ENCODE measurements at regions not wholly inside any gene's neighbourhood (a gene's known extent, or its start where the extent isn't known, plus 50 kb on each side); places are given as distances from the start of the nearest gene placed in this dataset.

- DNase-seq, result no peak
These were observed 180.7 kb upstream of the TARS1 start for GRCh38 chr5:33260098-33260497.

DNA sequence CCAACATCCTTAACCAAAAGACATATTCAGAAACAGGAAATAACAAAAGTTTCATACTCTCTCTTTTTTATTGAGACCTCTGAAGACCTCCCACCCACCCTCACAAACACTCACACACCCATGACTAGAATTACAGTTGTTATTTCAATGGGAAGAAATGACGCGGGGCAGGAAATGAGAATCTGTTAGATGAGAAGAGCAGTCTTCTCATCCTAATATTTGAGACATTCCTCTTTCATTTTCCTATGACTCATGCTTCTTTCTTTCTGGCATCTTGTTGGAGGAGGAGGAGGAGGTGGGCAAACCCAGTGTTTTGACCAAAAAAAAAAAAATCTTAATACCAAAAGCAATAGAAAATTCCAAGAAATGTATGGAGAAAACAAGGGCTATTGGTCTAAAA, 179.5 kb upstream of the TARS1 start:
- DNase-seq, result no peak

DNA sequence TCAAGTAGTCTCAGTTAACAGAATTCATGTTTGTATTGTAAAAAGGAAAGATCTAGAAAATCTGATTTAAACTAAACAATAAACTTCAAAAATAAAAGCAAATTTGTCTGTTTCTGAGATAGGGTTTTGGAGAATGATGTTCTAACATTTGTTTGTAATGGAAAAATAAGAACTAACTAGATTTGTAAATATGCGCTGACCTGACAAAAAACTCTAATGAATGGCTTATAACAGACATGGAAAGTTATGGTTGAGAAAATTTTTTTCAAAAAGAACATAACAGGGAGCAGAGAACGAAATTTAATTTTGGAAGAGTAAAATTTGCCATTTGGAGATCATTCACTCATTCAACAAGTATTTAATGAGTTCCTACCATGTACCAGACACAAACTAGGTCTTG, 179.0 kb upstream of the TARS1 start:
- no peak for DNase-seq

DNA sequence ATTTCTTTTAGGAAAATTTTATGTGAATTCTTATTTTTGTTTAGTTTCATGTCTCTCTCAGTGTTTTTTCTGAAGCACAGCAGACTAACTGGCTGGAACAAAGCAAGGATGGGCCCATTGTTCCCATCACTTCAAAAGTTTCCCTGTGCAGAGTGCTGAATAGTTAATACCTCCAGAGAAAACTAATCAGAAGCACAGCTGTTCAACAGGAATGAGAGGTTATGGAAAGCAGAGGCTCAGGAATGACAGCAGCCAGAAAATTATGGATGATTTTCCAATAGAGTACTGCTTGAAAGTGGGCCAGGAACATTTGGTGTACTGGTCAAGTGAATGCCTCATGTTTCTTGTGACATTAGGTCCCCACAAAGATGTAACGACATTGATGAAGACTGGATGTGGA, 173.0 kb upstream of the TARS1 start:
- no peak for DNase-seq

- no peak for DNase-seq
These were observed 172.4 kb upstream of the TARS1 start for GRCh38 chr5:33268374-33268773.

- DNase-seq, result no peak
These were observed 170.1 kb upstream of the TARS1 start for GRCh38 chr5:33270671-33271070.

- no peak for DNase-seq
These were observed 169.2 kb upstream of the TARS1 start for GRCh38 chr5:33271606-33272005.

DNA sequence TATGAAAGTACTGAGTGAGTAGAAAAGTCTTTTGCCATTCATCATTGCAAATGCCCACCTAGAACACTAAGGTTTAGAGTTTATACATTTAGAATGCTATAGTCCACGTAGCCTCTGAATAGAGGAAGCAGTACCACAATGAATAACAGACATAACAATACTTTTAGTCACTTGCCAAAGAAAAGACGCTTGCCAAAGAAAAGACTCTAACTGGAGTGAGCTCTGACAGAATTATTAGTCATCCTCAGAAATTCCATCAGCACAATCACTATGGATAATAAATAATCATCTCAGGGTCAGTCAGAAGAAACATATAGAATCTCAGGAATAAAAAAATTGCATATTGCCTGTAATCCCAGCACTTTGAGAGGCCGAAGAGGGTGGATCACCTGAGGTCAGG, 168.5 kb upstream of the TARS1 start:
- DNase-seq, result no peak

DNA sequence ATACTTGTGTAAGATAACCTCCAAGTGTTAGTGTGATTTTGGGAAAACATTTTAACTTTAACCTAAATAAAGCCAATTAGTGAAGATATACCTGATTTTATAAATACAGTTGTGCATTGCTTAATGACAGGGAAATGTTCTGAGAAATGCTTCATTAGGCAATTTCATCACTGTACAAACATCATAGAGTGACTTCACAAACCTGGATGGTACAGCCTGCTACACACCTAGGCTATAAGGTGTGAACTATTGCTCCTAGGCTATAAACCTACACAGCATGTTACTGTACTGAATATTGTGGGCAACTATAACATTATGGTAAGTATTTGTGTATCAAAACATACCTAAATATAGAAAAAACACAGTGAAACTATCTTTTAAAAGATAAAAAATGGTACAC, 166.8 kb upstream of the TARS1 start:
- DNase-seq, result no peak

GRCh38 chr5:33275391-33275790, 165.4 kb upstream of the TARS1 start:
- no peak for DNase-seq

GRCh38 chr5:33275921-33276627, 164.7 kb upstream of the TARS1 start:
- DNase-seq, result no peak

DNA sequence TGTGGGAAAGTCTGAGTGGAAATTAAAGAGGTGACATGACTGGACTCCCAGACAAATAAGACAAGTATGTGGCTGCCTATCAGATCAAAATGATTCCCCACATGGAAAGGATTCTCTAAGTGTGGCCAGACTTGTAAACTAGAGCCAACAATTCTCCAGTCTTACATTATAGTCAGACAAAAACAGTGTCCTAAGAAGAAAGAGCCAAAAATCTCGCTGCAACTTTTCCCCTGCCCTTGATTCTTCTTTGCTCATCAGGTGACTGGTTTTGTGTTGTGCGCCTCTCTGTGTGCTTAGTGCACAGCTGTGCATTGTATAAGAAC, 164.2 kb upstream of the TARS1 start:
- no peak for DNase-seq

DNA sequence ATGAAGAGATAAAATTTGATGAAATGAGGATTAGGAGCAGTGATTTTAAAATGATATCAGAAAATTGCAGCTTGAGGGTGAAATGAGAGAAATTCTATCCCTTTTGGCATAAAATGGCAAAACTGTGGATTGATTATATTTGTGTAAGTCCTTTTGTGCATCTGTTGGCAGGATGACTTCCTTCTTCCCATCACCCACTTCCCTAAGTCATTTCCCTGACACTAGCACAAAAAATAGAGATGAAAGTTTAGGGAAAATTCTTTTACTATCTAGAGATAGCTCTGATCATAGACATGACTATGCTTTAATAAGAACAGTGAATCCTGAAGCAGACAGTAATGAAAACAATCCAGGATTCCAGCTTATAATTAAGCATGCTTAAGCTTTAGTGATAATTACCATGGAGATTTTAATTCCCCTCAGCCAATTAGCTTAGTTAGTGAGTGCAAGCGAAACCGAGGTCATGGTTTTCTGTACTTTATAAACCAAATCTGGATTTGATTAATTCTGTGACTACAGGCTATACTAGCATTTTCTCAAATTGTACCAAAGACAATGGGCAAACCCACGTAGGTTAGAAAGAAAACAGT, 163.6 kb upstream of the TARS1 start:
- no peak for DNase-seq

DNA sequence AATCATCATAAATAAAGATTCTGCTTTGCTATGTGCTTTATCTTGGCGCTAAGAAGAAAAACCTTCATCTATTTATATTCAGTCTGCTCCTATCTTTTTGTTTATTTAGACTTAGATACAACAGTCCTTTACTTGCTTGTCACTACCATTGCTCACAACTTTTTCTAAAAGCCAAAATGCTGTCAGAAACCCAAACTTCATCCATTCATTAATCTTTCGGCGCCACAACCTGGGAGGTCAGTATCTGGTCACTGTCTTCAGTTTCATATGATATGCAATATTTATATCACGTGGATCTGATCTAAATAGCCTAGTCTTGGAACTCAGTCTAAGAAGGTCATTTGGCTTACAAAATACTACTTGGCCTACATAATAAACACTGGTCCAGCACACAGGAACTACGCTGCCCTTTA, 159.3 kb upstream of the TARS1 start:
- no peak for DNase-seq

DNA sequence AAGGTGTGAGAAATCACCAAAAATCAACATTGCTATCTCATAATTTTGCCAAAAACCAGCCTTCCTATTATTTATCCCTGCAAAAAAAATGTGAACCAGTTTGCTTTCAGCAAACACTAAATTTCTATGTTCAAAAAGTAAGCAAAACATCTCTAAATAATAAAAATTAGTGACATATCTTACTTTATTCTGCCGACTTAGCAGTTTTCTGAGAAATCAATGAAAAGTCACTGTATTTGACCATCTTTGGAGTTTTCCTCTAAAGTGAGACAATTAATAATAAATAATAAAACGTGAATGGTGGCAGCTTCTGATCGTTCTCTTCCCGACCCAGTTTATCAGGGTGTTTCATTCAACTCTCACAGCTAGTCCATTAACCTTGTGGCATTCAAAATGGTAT, 158.6 kb upstream of the TARS1 start:
- no peak for DNase-seq

DNA sequence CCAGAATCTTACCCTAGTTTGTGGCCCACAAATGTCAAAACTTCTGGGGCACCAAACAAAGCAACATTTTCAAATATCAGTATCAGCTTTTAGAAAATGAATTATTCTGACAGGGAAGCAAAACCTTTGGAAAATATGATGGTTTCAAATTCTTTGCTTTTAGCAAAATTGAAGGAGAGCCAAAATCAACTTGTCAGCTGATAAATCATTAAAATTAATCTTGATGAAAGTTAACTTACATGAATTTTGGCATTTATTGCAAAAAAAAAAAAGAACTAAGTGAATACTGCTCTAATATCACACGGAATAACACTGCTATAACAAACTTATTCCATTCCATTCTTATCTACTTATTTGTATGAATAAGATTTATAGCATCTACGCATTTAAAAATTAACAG, 158.1 kb upstream of the TARS1 start:
- DNase-seq, result no peak

DNA sequence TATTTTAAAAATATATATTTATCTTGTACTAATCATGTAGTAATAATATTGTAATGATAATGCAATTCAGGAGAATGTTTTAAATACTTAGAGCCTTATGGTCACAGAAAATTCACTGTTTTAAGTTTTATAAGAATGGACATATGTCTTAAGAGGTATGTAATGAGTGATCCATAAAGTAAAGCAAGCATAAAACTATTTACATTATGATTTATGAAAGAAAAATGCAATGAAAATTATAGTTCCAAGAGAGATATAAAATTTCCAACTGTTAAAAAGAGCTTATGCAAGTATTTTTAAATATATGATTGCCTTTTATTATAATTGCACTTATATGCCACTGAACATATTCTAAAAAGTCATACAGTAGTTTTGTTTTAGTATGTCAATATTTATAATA, 157.5 kb upstream of the TARS1 start:
- no peak for DNase-seq

DNA sequence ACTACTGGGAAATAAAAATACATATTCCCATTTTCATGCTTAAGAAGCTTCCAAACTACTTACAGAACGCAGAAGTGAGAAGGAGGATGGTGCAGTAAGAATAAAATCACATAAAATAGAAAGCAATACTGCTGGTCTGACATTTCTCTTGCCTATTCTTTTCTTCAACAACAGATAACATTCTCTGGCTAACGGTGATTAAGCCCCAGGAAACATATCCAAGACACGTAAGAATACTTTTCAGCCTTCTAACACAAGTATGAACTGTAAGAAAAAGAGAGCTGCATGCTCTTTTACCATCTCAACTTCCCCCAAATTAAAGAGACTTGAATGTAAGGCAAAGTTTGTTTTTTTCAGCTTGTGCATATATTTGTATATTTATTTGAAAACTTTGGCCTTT, 156.1 kb upstream of the TARS1 start:
- DNase-seq, result no peak

- DNase-seq, result no peak
These were observed 153.5 kb upstream of the TARS1 start for GRCh38 chr5:33287242-33287641.

GRCh38 chr5:33291216-33292000, 149.4 kb upstream of the TARS1 start:
- no peak for DNase-seq

DNA sequence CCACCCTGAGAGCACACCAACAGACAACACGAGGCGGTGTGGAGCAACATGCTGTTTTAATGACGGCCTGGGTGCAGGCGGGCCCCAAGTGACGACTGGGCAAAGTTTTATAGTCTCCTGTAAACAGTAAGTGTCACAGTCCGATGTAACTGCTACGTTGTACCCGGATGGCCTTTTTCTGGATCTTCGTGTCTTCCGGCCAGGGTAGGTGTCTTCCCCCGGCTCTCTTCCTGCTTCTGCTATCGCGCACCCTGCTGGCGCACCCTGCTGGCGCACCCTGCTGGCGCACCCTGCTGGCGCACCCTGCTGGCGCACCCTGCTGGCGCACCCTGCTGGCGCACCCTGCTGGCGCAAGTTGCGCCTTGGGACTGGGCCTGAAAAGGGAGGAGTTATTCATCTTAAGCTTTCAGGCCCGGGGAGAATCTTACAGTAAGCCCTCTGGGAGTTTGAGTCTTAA, 143.0 kb upstream of the TARS1 start:
- DNase-seq, result no peak

DNA sequence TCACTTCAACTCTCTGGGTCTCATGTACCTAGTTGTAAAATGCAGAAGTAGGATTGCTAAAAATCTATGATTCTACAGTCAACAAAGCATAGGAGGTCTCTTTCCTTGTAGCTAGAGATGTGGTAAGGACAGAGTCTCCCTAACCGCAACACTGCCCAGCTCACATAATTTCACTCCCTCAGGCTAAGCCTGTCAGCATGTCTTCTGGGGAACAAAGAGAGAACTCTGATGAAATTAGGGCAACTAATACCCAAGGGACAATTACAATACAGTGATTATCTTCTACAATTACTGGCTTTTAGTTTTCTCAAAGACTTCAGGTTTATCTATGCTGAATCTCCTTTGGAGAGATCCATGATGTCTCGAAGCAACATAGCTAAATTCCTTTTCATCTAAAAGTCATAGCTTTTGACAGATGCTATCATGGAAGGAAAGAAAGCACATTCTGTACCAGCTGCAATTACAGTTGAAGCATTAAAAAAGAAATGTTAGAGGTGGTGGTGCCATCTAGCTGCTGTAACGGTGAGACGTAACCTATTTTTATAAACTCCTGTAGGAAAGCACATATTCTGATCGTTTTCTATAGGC, 141.1 kb upstream of the TARS1 start:
- peak; percentile 9 for DNase-seq

GRCh38 chr5:33300209-33300742, 140.5 kb upstream of the TARS1 start:
- no peak for DNase-seq

Measured in NCI-H1105 treated with DMSO at 0.1 percent for 48 hours (cell line).